NOMO-1 (cell line): ENCODE measurements at regions not wholly inside any gene's neighbourhood (a gene's known extent, or its start where the extent isn't known, plus 50 kb on each side); places are given as distances from the start of the nearest gene placed in this dataset.
A peak's percentile ranks its signal among the peaks of the same experiment; 100 is the strongest.
"Not testable (repeated sequence)": the region's sequence is repeated elsewhere in the genome, so short reads cannot be mapped to it uniquely, and the experiment has no call there.

Experiments used
- DNase-seq, 2 experiments: peaks; one replicate each; lab custom pipeline; 2025; ENCODE audit not compliant: unreplicated experiment in 2 of 2; lab: John Stamatoyannopoulos, UW

DNA sequence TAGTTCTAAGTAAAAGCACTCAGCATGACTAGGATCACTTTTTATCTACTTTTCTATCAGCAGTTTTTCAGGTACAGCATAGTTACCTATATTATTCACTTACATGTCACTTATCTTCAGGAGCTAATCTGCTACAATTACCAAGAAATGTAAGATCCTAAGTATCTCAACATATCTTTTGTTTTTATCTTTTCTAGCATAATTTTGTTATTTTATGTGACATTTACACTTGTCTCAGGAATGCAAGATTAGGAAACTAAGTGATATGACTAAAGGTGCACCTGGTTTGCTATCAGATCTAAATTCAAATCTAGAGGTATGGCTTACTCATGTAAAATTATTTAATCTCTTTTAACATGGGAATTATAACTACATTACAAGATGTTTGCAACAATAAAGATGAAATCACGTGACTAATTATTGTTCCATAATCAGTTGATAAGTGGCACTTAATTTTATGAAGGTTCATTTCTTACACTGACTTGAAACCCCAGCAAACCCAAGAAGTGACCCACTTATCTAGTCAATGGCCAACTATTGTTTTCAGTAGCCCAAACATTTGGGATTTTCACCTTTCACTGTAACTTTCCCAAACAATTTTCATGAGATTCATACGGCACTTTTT, 390.3 kb upstream of the PCDH15 start:
- no peak for DNase-seq

GRCh38 chr10:55183993-55184392, 383.0 kb upstream of the PCDH15 start:
- DNase-seq: peak; percentile 41 to 79

GRCh38 chr10:55180357-55180756, 379.3 kb upstream of the PCDH15 start:
- DNase-seq: no peak

GRCh38 chr10:55174419-55174818, 373.4 kb upstream of the PCDH15 start:
- DNase-seq: no peak

GRCh38 chr10:55169493-55169892, 368.5 kb upstream of the PCDH15 start:
- no peak for DNase-seq

DNA sequence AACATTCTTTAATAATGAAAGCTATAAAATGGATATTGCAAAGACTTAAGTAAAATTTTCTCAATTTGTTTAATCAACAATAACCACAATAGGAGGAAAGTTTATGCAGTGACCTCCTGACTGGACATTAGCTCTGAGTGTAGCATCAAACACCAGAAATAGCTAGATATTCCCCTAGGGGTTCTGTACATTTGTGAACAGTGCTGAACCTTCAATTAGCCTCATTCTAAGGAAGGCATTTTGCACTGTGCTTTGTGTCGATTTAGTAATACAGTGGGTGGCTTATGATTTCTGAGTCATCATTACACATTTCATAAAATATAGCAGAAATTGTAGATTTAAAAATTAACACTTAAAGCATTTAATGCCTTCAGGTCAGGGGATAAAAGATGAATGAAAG, 367.3 kb upstream of the PCDH15 start:
- DNase-seq: no peak

- DNase-seq: no peak
These were observed 362.5 kb upstream of the PCDH15 start for GRCh38 chr10:55163388-55163979.

DNA sequence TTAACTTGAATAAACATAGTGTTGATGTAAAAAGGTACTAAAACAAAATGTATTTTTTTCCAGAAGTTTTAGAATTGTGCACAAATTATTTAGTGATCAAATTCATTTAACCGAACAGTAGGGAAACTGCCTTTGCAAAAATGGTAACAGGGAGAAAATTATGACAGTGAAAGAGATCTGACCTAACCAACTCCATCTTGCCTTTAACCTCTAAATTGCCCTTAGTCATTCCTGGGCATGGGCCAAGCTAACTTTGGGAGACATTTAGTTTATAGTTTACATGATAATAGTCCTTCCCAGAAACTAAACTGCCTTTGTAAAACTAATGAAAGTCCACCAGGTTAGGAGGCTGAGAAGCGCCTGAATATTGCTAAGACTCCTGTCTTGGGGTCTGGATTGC, 361.3 kb upstream of the PCDH15 start:
- DNase-seq: not testable (repeated sequence)

DNA sequence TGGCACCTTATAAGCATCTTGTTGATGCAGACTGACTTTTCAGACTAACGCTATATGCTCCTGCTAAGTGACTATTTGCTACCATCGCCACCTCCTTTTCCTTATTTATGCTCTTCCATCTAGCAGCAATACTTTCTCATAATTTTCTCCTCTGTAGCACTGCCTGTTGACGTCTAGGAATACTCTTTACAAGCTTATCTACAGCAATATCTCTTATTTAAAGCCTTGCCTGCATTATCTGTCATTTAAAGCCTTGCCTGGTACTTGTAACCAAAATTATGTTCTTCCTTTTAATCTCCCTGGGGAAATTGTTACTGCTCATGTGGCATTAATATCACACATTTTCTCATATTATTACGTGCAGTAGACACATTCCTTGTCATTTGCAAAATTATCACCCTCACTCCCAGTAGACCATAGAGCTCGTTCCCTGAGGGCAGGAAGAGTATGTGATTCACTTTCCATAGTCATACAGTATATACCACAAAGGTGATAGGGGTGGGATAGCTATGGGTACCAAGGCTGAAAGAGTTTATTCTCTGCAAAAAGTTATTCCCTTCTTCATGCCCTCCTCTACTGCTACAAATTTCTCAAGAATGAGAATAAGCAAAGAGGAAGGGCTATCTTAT, 359.7 kb upstream of the PCDH15 start:
- no peak for DNase-seq

GRCh38 chr10:55158633-55159032, 357.6 kb upstream of the PCDH15 start:
- no peak for DNase-seq

DNA sequence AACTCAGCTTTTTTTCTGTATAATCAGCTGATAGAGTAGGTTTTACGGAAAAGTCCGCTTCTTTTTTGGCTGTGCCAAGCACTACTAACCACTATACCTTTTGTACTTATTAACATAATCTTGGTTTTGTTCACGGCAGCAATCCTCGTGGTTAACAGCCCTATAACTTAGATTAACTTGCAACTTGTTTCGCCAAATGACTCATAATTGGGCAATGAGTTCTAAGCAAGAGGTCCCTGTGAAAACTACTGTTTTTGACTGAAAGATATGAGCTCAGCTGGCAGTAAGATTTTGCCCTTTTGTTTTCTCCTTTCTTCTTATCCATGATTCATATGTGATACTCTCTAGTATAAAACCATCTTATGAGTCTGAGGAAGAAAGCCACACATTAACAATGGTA, 345.0 kb upstream of the PCDH15 start:
- peak; percentile 13 to 49 for DNase-seq

GRCh38 chr10:55144001-55144400, 343.0 kb upstream of the PCDH15 start:
- no peak for DNase-seq

DNA sequence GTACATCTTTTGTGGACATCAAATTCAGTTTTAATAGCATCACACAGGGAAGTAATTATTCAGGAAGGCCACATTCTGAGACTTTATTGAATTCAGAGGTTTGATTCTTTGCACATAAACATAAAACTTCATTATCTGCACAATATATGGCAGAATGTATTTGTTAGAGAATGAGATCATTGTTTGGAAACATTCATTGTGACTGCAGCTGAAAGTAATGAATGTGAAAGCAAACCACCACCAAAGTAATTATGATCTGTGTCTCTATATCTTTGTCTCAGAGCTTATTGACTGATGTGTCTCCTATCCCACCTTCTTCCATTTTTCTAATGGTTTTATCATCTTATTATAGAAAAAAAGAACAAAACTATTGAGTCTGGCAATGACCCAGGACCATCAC, 340.9 kb upstream of the PCDH15 start:
- DNase-seq: no peak

DNA sequence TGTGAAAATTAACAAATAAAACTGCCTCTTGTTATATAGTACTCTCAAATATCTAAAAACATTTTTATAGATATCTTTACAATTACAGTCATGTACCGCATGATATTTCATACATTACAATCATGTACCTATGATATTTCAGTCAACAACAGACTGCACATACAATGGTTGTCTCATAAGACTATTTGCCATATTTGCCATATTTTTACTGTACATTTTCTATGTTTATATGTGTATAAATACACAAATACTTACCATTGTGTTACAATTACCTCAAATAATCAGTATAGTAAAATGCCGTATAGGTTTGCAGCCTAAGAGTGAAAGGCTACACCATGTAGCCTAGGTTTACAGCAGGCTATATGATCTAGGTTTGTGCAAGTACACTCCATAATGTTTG, 336.0 kb upstream of the PCDH15 start:
- no peak for DNase-seq

DNA sequence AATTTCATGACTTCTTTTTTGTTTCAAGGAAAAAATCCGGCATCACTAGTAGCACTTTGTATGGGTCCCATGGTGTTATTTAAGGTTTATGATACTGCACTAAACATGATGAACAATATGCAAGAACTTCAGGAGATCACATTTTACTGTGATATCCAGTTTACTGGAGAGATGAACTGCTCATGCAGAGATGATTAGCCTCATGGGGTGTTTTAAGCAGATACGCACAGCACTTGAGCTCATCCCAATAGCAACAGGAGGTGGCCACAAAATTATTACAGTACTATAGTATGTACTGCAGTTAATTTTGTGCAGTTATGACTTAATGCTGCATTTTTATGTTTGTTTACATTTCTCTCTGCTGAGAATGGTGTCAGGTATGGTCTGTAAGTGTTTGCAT, 303.7 kb upstream of the PCDH15 start:
- DNase-seq: no peak

GRCh38 chr10:55098452-55098851, 297.4 kb upstream of the PCDH15 start:
- no peak for DNase-seq

- DNase-seq: no peak
These were observed 290.8 kb upstream of the PCDH15 start for GRCh38 chr10:55091691-55092328.

DNA sequence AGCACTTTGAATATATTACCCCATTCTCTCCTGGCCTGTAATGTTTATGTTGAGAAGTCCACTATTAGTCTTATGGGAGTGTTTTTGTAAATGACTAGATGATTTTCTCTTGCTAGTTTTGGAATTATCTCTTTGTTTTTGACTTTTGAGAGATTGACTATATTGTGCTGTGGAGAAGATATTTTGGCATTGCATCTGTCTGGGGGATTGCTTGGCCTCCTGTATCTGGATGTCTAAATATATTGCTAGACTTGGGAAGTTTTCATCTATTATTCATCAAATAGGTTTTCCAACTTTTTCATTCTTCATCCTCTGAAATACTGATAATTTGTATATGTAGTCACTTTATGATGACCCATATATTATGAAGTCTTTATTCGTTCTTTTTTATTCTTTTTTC, 277.1 kb upstream of the PCDH15 start:
- no peak for DNase-seq

GRCh38 chr10:55065185-55065584, 264.2 kb upstream of the PCDH15 start:
- no peak for DNase-seq

GRCh38 chr10:55063811-55064210, 262.8 kb upstream of the PCDH15 start:
- DNase-seq: no peak

- DNase-seq: no peak
These were observed 261.3 kb upstream of the PCDH15 start for GRCh38 chr10:55062349-55062748.

DNA sequence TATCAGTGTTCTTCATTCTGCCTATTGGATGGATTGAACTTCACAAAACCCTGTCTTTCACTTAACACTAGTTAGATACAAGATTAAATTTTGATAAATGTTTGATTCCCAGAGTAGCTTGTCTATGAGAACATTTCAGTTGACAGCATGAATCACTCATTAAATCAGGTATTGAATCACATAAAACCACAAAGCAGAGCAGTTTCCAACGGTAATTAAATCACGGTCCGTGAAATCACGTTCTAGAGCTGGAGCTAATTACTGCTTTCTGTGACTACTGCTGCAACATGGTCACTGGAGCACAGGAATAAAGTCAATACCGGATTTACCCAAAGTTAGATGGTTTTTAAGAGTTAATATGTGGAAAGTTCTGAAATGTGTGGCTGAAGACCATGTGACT, 257.8 kb upstream of the PCDH15 start:
- no peak for DNase-seq
